Sigmoid colon (tissue), 3 donors: ENCODE measurements at regions not wholly inside any gene's neighbourhood (a gene's known extent, or its start where the extent isn't known, plus 50 kb on each side); places are given as distances from the start of the nearest gene placed in this dataset.

ENCODE experiments used
- CTCF ChIP-seq, 4 experiments: fragments of 450-650 bp in 3 of 4; fragments of 200-600 bp in 1 of 4; IDR thresholded peaks; one replicate each; pipeline ENCODE4 v1.5.1; 2016 to 2019; ENCODE audit warnings: antibody characterized with exemption in 4 of 4, mild to moderate bottlenecking in 3 of 4, moderate library complexity in 2 of 4
- POLR2A ChIP-seq, 2 donors: fragments of 450-650 bp; IDR thresholded peaks; one replicate each; pipeline ENCODE4 v1.6.1; 2016; ENCODE audit warnings: antibody characterized with exemption in 2 of 2, mild to moderate bottlenecking in 2 of 2, moderate library complexity in 2 of 2

- TF ChIP-seq CTCF (IDR thresholded peaks at IDR 0.05) (no peak), POLR2A (IDR thresholded peaks at IDR 0.05) (no peak)
Measured at GRCh38 chr1:10920063-10920626, 92.3 kb upstream of the TARDBP start.
